IPS-20b (cell line): ENCODE measurements at regions not wholly inside any gene's neighbourhood (a gene's known extent, or its start where the extent isn't known, plus 50 kb on each side); places are given as distances from the start of the nearest gene placed in this dataset.

Experiments used
- H3K27ac ChIP-seq: one replicate; pipeline ENCODE4 v1.5.1; 2013; ENCODE audit warnings: low read length
- H3K27me3 ChIP-seq: 2 replicates; pipeline ENCODE4 v1.6.1; 2013; ENCODE audit warnings: mild to moderate bottlenecking, low read length, inconsistent platforms; ENCODE audit not compliant: insufficient read depth
- H3K36me3 ChIP-seq: 2 replicates; pipeline ENCODE4 v1.6.1; 2013; ENCODE audit warnings: low read depth, mild to moderate bottlenecking, inconsistent platforms, low read length, moderate library complexity; ENCODE audit not compliant: insufficient read depth
- H3K4me1 ChIP-seq: 2 replicates; pipeline ENCODE4 v1.6.1; 2013; ENCODE audit warnings: mild to moderate bottlenecking, control low read depth, inconsistent platforms, low read length, moderate library complexity; ENCODE audit not compliant: insufficient read depth
- H3K4me3 ChIP-seq: 2 replicates; pipeline ENCODE4 v1.5.1; 2013; ENCODE audit warnings: mild to moderate bottlenecking, low read length, inconsistent platforms
- H3K9ac ChIP-seq: 2 replicates; pipeline ENCODE4 v1.6.1; 2013; ENCODE audit warnings: low read depth, mild to moderate bottlenecking, inconsistent platforms, low read length, moderate library complexity
- H3K9me3 ChIP-seq: 2 replicates; pipeline ENCODE4 v1.6.1; 2013; ENCODE audit warnings: mild to moderate bottlenecking, low read depth, low read length, inconsistent platforms; ENCODE audit not compliant: insufficient read depth

GRCh38 chr7:20267482-20267881 lies 50.3 kb upstream of the MACC1 start:
- Histone ChIP-seq H3K27ac (peak overlapping the region; percentile 6), H3K4me1 (peaks cover 11% of the 10 kb centered on the region; the same call in 1 of the 2 replicates), H3K9ac (no peak overlapping the region), H3K36me3 (no peaks in the 10 kb centered on the region), H3K4me3 (no peak overlapping the region), H3K9me3 (no peaks in the 10 kb centered on the region), H3K27me3 (no peaks in the 10 kb centered on the region)

GRCh38 chr7:20268824-20269223 lies 51.6 kb upstream of the MACC1 start:
- H3K4me1 ChIP-seq, result peaks cover 11% of the 10 kb centered on the region; the same call in 1 of the 2 replicates
- no peaks in the 10 kb centered on the region for H3K36me3 ChIP-seq
- no peak overlapping the region for H3K27ac ChIP-seq
- H3K4me3 ChIP-seq, result no peak overlapping the region
- H3K9me3 ChIP-seq, result no peaks in the 10 kb centered on the region
- no peaks in the 10 kb centered on the region for H3K27me3 ChIP-seq
- H3K9ac ChIP-seq, result no peak overlapping the region

- no peak overlapping the region for H3K27ac ChIP-seq
- H3K4me3 ChIP-seq, result no peak overlapping the region
- no peaks in the 10 kb centered on the region for H3K9me3 ChIP-seq
- H3K36me3 ChIP-seq, result no peaks in the 10 kb centered on the region
- no peaks in the 10 kb centered on the region for H3K27me3 ChIP-seq
- H3K9ac ChIP-seq, result no peak overlapping the region
- H3K4me1 ChIP-seq, result peaks cover 4% of the 10 kb centered on the region; the same call in 1 of the 2 replicates
Observed at GRCh38 chr7:20269726-20270125, 52.5 kb upstream of the MACC1 start.

GRCh38 chr7:20270371-20270770 lies 53.2 kb upstream of the MACC1 start:
- Histone ChIP-seq H3K9ac (no peak overlapping the region), H3K27me3 (no peaks in the 10 kb centered on the region)

GRCh38 chr7:20270867-20271266 lies 53.7 kb upstream of the MACC1 start:
- H3K4me1 ChIP-seq, result no peaks in the 10 kb centered on the region
- no peaks in the 10 kb centered on the region for H3K36me3 ChIP-seq
- no peaks in the 10 kb centered on the region for H3K27me3 ChIP-seq
- no peak overlapping the region for H3K9ac ChIP-seq
- no peak overlapping the region for H3K4me3 ChIP-seq
- H3K27ac ChIP-seq, result no peak overlapping the region
- H3K9me3 ChIP-seq, result no peaks in the 10 kb centered on the region

More at GRCh38 chr7:20270371-20270770, 53.2 kb upstream of the MACC1 start:
- no peaks in the 10 kb centered on the region for H3K9me3 ChIP-seq
- H3K4me1 ChIP-seq, result no peaks in the 10 kb centered on the region
- H3K27ac ChIP-seq, result no peak overlapping the region
- no peak overlapping the region for H3K4me3 ChIP-seq
- no peaks in the 10 kb centered on the region for H3K36me3 ChIP-seq

- no peaks in the 10 kb centered on the region for H3K36me3 ChIP-seq
- no peaks in the 10 kb centered on the region for H3K27me3 ChIP-seq
- no peak overlapping the region for H3K9ac ChIP-seq
- no peak overlapping the region for H3K27ac ChIP-seq
- no peaks in the 10 kb centered on the region for H3K9me3 ChIP-seq
- H3K4me3 ChIP-seq, result no peak overlapping the region
- H3K4me1 ChIP-seq, result no peaks in the 10 kb centered on the region
Observed at GRCh38 chr7:20275637-20276036, 55.1 kb upstream of the ITGB8 start.

DNA sequence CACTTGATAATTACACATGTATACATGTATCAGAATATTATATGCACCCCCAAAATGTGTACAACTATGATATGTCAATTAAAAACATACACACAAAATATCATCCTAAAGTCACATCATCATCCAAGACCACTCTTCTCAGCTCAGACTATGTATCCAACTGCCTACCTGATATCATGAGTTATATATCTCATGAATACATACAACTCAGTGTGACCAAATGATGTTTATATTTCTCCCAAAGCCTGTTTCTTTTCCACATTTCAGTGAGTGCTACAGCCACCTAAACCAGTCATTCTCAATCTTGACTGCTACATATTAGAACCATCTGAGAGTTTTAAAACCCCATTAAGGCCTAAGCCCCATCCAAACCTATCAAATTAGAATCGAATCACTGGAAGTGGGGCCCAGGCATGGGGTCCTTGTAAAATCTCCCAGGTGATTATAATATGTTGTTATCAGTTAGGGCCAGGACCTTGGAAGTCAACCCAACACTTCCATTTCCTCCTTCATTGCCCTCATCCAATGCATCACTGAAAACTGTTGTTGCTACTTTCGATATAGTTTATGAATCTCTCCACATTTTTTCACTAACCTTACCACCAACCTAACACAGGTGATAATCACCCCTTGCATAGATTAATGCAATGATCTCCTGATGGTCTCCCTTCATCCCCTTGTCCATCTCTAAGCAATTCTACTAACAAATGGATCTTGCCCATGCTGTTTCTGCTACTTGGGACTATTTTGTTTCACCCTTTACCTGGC lies 53.8 kb upstream of the ITGB8 start:
- Histone ChIP-seq H3K4me1 (no peaks in the 10 kb centered on the region), H3K9ac (no peak overlapping the region), H3K36me3 (no peaks in the 10 kb centered on the region), H3K27ac (no peak overlapping the region), H3K27me3 (no peaks in the 10 kb centered on the region), H3K9me3 (no peaks in the 10 kb centered on the region), H3K4me3 (no peak overlapping the region)

DNA sequence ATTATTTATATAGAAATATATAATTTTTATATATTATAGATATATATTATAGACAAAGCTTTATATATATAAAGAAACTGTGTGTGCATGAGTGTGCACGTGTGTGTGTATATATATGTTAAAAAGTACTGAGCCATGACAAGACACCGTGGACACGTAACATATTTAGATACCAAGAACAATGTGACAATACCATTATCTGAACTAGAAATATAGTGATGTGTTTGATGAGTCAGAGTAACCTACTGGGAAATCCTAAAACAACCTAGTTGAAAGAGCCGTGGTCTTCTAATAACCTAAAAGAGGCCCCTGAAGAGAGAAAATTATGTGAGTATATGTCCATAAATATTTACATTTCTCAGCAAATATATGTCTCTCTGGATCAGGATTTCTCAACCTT lies 50.7 kb upstream of the ITGB8 start:
- H3K27ac ChIP-seq, result no peak overlapping the region
- no peaks in the 10 kb centered on the region for H3K36me3 ChIP-seq
- H3K4me3 ChIP-seq, result no peak overlapping the region
- H3K9me3 ChIP-seq, result no peaks in the 10 kb centered on the region
- H3K4me1 ChIP-seq, result no peaks in the 10 kb centered on the region
- no peak overlapping the region for H3K9ac ChIP-seq
- H3K27me3 ChIP-seq, result no peaks in the 10 kb centered on the region

- H3K9ac ChIP-seq, result no peak overlapping the region
- H3K36me3 ChIP-seq, result no peaks in the 10 kb centered on the region
- H3K27me3 ChIP-seq, result no peaks in the 10 kb centered on the region
- H3K4me3 ChIP-seq, result no peak overlapping the region
- no peak overlapping the region for H3K27ac ChIP-seq
- H3K4me1 ChIP-seq, result no peaks in the 10 kb centered on the region
- H3K9me3 ChIP-seq, result no peaks in the 10 kb centered on the region
Observed at GRCh38 chr7:20280475-20281351, 50.0 kb upstream of the ITGB8 start.
